GM18502 (cell line): ENCODE measurements at regions not wholly inside any gene's neighbourhood (a gene's known extent, or its start where the extent isn't known, plus 50 kb on each side); places are given as distances from the start of the nearest gene placed in this dataset.
"Not testable (repeated sequence)": the region's sequence is repeated elsewhere in the genome, so short reads cannot be mapped to it uniquely, and the experiment has no call there.

Experiments
- ATAC-seq: cut with Tn5 transposase; IDR thresholded peaks from one replicate; pipeline ENCODE4 v1.9.1; 2021; ENCODE audit warnings: mild to moderate bottlenecking; ENCODE audit not compliant: unreplicated experiment, poor library complexity

DNA sequence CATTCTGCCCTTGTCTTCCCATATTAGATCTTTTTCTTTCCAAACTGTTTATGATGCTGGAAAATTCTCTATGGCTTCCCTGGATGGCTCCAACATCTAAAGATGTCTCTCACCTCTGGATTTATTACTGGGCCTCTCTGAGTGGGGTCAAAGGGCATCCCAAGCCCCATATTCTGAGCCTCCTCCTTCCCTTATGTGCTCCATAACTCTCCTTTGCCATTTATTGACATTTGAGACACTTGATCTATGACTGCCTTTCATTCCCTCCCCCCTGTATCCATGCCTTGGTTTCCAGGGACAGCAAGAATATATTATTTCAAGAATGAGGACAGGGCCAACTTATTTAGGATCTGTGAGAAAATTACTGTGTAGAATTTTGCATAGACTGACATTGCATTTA, 369.3 kb upstream of the ONECUT1 start:
- no peak for ATAC-seq

- no peak for ATAC-seq
Observed at GRCh38 chr15:53158995-53159394, 368.9 kb upstream of the ONECUT1 start.

GRCh38 chr15:53133255-53133850, 343.2 kb upstream of the ONECUT1 start:
- no peak for ATAC-seq

- ATAC-seq: no peak
Observed at GRCh38 chr15:53130943-53131342, 340.8 kb upstream of the ONECUT1 start.

GRCh38 chr15:53129121-53129904, 339.2 kb upstream of the ONECUT1 start:
- ATAC-seq: no peak

DNA sequence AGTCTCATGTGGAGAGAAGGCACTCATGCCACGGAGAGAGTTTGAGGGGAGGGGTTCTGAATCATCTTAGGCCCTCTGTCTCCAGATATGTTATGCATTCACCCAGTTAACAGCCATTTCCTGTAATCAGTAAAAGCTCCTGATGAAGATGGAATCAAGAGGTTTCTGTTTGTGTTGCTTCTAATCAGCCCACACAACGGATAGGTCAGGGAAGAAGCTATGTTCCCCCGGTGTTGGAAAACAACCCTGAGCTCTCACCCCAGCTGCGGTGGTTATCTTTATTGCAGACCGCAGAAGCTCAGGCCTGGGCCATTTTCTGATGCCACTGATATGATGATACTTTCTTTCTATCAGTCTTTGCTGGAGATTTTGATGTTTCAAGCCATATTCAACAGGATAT, 338.5 kb upstream of the ONECUT1 start:
- no peak for ATAC-seq

GRCh38 chr15:53126144-53126543, 336.0 kb upstream of the ONECUT1 start:
- ATAC-seq: no peak

DNA sequence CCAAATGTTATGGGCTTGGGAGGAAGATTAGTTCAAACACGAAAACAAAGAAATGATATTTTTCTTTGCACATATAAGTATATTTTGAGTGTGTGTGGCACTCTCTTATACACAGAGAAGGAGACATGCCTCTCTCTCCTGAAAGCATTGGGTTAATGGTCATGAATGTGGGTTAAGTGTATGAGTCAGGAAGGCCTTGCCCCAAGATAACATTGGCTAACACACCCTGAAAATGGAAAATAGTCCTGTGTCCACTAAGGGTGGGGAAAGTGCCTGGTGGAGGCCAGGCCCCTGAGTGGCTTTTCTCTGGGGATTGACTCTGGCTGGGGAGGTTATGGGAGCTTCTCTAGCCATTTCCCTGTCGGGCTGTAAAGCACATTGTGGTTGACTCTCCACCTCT, 332.7 kb upstream of the ONECUT1 start:
- ATAC-seq: no peak

- not testable (repeated sequence) for ATAC-seq
Observed at GRCh38 chr15:53116915-53117314, 326.8 kb upstream of the ONECUT1 start.

GRCh38 chr15:53116169-53116568, 326.0 kb upstream of the ONECUT1 start:
- ATAC-seq: no peak

GRCh38 chr15:53115563-53115962, 325.4 kb upstream of the ONECUT1 start:
- no peak for ATAC-seq

- no peak for ATAC-seq
Observed at GRCh38 chr15:53114960-53115359, 324.8 kb upstream of the ONECUT1 start.

GRCh38 chr15:53110999-53111398, 320.9 kb upstream of the ONECUT1 start:
- ATAC-seq: no peak

GRCh38 chr15:53108319-53108718, 318.2 kb upstream of the ONECUT1 start:
- ATAC-seq: no peak

GRCh38 chr15:53107855-53108254, 317.7 kb upstream of the ONECUT1 start:
- ATAC-seq: no peak

- no peak for ATAC-seq
Observed at GRCh38 chr15:53106505-53107286, 316.6 kb upstream of the ONECUT1 start.

- ATAC-seq: no peak
Observed at GRCh38 chr15:53102483-53102882, 312.3 kb upstream of the ONECUT1 start.

GRCh38 chr15:53080484-53080883, 290.3 kb upstream of the ONECUT1 start:
- ATAC-seq: no peak

DNA sequence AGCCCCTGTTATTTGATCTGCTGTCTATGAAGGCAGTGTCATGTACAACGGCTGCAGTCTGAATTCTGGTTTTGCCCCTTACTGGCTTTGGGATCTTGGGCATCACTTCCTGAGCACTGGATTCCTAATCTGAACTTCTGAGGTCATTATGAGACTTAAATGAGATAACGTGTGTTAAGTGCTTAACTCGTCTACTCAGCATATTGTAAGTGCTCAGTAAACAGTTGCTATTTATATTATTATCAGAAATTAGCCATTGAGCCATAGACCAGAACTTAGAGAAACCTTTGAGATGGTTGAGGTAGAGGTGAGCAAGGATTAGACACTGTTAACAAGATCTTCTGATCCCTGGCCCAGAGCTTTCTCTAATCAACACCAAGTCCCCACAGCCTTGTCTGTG, 284.1 kb upstream of the ONECUT1 start:
- no peak for ATAC-seq

DNA sequence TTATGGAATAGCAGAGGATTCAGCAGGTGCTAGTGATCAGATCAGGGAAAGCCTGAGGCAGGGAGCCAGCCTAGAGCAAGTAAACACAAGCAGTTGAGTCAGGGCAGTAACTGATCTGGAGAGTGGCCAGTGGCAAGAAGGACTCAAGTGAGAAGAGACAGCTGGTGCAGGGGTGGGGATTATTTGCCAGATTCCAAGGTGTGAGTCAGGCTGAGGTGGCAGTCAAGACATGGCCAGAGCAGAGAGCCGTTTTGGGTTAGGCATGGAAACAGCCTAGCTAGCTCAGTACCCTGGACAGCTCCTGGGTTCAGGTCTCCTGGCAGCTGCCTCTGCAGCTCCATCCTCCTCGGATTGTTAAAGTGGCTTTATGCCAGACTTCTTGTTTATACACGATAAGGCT, 281.9 kb upstream of the ONECUT1 start:
- no peak for ATAC-seq

DNA sequence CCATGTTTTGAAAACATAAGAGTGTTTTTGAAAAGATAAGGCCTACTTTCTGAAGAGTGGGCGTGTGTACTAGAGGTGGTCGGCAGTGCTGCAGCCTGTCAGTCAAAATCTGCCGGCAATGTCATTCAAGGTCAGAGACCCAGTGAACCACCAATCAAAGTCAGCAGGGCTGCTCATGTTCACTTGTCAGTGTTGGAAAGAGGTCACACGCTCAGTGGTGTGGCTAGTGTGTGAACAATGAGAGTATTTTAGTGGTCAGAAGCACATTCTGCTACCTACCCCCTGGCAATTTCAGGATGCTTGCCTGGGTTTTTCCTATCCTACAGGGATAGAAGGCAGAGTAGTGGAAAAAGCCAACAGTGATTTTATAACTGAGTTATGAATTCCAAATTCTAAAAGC, 278.5 kb upstream of the ONECUT1 start:
- ATAC-seq: no peak
